Testis (tissue), 2 donors: ENCODE measurements at regions not wholly inside any gene's neighbourhood (a gene's known extent, or its start where the extent isn't known, plus 50 kb on each side); places are given as distances from the start of the nearest gene placed in this dataset.

Experiments used
- CTCF ChIP-seq, 3 experiments: fragments of 450-650 bp in 2 of 3; fragments of 200-600 bp in 1 of 3; sonication (generic) in 1 of 3; IDR thresholded peaks; one replicate each; pipeline ENCODE4 v1.5.1; 2016 to 2019; ENCODE audit warnings: antibody characterized with exemption in 3 of 3, mild to moderate bottlenecking in 2 of 3, moderate library complexity in 1 of 3
- POLR2A ChIP-seq: fragments of 450-650 bp; IDR thresholded peaks from one replicate; pipeline ENCODE4 v1.6.1; 2017; ENCODE audit warnings: antibody characterized with exemption, mild to moderate bottlenecking, moderate library complexity

GRCh38 chr5:10111571-10111970 is 138.1 kb downstream of the ATPSCKMT start:
- TF ChIP-seq CTCF (IDR thresholded peaks at IDR 0.05), result no peak
- no peak for TF ChIP-seq POLR2A
